NCI-H1417 treated with DMSO at 0.1 percent for 48 hours (cell line): ENCODE measurements at regions not wholly inside any gene's neighbourhood (a gene's known extent, or its start where the extent isn't known, plus 50 kb on each side); places are given as distances from the start of the nearest gene placed in this dataset.

Experiments
- DNase-seq: peaks from one replicate; lab custom pipeline; 2025; lab: John Stamatoyannopoulos, UW

- DNase-seq, result no peak
Measured at GRCh38 chr7:86947929-86948328, 111.5 kb downstream of the ELAPOR2 start.

DNA sequence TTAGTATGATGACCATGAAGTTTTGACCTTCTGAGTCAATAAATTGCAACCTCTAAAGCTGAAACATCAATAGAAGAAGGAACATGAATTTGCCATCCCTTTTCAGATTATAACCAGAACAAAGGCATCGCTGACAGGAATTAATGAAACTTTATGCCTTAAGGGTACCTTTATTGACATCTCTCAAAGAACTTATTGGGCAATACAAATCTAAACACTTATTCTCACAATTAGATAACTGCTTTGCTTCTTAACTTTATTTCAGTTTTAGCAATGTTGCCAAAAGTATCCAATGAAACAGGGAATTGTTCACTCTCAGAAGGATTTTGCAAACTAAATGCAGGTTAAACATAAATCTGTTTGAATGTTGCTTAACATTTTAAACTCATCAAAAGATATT is 116.0 kb downstream of the ELAPOR2 start:
- no peak for DNase-seq

DNA sequence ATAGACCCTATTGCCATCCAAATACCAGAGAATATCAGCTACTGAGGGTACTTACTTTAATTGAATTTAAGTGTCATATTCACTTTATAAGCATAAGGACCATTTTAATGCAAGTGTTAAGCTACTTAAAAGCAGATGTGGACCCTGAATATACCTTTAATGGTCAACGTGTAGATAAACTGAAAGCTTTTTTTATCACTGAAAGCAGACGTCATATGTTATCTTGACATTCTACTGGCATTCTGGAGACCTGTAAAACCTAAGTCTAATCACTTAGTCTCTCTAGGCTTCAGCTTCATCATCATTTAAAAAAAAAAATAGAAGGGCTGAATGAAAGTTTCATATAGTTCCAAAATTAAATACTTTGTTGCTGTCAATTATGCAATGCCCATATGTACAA is 116.5 kb downstream of the ELAPOR2 start:
- DNase-seq, result no peak

- DNase-seq, result no peak
Measured at GRCh38 chr7:86942081-86942480, 117.4 kb downstream of the ELAPOR2 start.

DNA sequence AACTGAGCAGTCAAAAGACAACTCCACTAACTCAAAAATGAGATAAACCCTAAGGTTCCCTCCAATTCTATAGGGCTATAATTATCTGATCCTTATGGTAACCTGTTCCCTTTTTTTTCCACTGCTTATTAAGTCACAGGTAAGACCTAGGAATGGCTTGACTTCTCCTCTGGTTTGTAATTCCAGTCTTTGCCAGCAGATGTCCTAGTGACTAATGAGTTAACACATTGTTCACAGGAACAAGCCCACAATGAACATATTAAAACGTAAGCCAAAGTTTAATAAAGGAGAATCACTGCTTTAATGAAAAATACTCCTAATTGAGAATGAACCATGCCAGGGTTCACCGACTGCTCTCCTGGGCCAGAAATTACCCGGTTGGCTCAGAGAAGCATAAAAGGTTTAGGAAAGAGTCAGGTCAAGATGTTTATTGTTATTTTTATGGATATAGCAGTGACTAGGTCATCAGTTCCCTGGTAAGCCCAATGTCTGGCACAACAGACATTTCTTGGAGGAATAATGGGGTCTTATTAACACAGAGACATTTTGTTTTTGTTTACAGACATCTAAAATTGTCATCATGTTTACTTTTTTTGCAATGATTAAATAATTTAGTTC is 120.1 kb downstream of the ELAPOR2 start:
- DNase-seq, result no peak

DNA sequence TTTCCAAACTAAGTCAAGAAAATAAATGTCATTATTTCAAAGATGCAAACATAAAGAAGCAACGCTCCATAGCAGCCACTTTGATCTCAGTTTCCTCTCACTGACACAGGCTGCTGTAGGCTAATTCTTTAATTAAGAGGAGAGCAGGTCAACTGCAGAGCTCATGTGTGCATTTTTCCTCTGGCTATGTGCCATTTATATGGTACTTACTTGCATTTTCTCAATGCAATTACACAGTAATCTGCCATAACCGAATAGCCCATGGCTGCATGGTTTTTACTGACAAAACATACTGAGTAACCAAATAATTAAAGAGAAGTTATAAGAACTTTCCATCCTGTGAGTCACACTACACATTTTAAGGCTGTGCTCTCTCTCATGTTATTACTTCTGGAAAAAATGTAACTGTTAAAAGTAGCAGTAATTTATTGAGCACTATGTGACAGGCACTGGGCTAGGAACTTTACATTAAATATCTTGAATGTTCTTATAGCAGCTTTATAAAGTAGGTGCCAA is 122.0 kb downstream of the ELAPOR2 start:
- DNase-seq, result no peak

DNA sequence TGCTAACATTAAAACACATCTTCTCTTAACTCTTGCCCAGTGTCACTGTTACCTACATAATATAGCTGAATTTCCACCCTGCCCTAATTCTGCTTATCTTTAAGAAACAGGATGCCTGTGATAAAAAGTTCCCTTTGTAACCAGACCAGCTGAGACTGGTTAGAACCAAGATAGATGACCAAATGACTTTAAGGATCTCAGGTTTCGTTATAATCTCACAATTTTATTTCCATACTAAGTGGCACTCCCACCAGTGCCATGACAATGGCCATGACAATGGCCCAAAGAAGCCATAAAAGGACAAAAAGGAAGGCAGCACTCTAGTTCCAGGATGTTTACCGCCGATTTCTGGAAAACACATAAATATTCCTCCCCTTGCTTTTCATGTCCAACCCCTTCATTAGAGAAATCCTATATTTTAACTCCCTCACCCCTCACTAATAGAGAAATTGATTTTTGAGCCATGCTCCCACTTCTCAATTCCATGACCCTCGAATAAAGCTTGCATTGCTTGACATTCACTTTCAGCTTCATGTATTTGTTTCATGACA is 126.1 kb downstream of the ELAPOR2 start:
- no peak for DNase-seq

GRCh38 chr7:86932038-86932512 is 127.4 kb downstream of the ELAPOR2 start:
- DNase-seq, result no peak

DNA sequence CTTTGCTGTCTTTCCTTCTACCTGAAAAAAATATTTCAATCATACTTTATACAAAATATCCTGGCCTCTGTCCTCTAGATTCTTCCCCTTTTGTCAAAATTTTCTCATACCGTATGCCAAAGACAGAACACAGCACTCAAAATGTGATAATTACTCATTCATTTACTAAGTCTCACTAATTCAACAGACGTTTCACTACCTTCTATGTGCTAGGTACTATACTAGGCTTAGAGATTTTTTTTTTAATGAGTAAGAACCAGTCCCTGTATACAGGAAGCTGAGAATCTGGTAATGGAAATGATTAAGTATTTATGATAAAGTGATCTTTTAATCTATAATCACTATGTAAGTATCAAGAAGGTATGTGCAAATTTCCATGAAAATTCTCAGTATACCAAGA is 128.0 kb downstream of the ELAPOR2 start:
- no peak for DNase-seq

DNA sequence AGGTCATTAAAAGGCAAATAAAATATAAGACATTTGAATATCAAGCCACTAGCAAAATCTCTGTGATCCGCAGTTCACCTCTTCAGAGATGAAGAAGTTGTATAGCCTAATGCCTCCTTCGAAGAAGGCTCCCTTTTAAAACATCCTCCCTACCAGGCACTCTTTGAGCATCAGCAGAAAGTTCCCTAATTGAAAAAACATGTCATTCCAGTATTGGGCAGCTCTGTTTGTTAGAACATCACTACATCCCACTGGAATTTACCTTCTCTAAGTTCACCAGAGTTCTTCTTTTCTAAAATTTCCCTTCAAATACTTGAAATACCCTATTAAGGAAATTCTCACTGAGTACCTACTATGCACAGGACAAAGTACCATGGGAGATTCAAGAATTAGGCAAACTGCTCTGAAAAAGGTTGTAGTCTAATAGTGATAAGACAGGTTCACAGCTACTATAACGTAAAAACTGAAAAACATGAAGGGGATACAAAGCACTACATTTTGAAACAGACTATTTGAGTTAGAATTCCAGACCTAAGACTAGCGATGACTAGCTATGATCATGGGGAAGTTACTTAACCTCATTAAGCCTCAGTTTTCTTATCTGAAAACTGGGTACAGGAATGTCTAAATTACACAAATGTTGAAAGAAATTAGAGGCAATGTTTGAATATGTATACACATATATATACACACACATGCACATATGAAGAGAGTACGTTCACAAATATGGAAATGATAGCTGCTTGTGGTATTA is 128.7 kb downstream of the ELAPOR2 start:
- no peak for DNase-seq

- no peak for DNase-seq
Measured at GRCh38 chr7:86929293-86930109, 130.0 kb downstream of the ELAPOR2 start.

DNA sequence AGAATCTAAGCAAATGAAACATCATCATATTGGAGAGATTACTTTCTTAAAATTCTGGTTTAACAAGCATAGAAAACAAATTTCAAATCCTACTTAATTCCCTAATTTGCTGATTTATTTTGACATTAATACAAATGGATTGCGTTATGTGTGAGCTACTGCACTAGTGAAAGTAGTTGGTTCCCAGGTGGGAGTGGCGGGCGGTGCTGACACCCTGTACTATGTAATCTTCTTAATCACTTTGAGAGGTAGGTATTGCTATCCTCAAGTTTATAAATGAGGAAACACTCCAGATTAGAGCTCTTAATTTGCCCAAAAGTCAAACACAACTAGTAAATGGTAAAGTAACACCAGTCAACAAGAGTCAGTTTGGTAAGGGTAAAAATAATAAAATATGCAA is 131.1 kb downstream of the ELAPOR2 start:
- DNase-seq, result no peak

DNA sequence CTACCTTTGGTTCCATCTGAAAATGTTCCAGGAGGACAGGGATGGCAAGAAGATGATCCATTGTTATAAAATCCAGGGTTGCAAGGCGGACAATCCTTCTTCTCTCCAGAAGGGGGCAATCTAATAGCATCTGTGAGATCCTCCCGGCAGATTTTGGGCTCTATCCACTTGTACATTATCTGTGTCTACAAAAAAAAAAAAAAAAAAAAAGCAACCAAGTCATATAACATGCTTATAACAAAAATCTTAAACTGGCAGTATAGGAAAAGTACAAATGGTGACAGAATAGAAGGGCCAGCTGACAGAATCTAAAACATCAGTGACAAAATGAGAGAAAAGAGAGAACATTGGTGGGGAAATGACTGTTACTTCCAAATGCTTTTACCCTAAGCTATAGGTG is 132.7 kb downstream of the ELAPOR2 start:
- no peak for DNase-seq

DNA sequence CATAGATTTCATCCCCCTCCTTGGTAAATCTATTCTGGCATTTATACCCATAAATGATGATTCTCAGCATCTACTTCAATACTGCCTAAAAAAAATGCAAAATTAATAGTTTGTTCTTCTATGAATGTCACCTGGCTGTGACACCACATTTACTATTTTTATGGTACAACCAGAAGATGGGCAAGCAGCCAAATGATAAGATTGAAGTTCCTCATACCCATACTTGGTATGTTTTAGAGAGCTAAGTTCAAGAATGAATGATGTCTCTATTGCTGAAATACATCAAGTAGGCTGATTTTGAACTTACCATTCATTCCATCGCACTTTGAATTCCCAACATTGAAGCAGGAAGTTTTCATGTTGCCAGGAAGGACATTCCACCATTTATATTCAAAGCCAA is 134.2 kb downstream of the ELAPOR2 start:
- DNase-seq, result no peak

DNA sequence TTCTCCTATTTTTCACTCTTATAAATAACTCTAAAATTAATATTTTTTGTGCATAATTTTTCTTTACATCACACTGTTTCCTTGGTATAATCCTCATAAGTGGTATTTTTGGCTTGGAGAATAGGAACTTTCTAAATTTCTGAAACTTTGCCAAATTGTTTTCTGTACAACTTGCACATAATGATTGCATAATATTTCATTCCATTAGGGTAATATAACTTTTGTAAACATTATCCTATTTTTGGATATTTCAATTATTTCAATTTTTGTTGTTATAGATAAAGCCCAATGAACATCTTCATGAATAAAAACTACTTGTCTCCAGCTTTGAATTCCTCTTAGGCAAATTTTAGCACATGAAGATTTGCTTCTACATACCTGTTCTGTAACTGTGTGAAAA is 135.9 kb downstream of the ELAPOR2 start:
- no peak for DNase-seq

DNA sequence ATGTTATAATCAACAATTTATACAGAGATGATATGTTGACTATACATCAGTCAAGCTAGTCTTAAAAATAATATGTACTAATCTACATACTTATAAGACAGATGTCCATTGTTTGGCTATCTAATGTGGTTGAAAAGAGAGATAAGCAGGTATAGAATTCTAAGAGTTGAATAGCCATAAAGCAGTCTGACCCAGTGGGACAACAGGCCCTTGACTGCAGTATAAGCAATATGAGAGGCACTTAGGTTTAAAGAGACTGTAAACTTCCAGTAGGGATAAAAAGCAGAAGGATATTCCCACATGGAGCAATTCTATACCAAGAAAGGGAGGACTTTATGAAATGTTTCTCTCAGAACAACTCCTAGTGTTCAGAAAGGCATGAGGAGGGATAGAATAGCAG is 139.3 kb downstream of the ELAPOR2 start:
- DNase-seq, result no peak

DNA sequence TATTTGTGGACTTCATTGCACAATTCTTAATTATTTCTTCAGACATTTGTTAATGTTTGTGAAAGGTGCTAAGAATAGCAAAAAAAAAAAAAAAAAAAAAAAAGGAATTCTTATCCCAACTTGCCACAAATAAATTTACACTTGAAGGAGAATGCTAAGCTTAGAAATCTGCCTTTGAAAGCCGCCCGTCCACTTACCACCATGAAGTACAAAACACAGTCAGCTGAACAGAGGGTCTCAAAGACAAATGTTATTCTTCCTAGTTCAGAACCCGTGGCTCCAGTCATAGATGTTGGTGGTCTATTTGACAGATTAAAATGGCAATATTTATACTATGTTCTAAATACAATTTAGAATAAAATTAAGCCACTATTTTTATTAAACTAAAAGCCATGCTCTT is 141.2 kb downstream of the ELAPOR2 start:
- no peak for DNase-seq

DNA sequence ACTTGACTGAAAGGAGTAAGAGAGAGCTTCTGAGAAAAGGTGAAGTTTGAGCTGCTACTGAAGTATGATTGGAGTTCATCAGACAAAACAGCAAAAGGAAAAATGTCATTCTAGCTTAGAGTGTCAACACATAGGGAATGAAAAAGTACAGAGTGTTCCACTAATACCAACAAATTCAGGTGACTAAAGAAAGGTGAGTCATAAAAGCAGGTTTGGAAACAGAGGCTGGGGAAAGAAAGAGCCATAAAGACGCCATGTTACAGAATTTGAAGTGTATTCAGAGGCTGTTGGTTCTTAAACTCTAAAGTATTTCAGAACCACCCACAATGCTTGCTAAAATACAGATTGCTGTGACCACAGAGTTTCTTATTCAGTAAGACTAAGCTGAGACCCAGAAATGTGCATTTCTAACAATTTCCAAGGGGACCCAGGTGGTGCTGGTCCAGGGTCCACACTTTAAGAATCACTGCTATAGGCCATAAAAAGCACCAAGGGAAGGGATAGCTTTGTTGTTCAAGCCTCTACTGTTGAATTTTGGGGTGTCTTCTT is 143.1 kb downstream of the ELAPOR2 start:
- no peak for DNase-seq

DNA sequence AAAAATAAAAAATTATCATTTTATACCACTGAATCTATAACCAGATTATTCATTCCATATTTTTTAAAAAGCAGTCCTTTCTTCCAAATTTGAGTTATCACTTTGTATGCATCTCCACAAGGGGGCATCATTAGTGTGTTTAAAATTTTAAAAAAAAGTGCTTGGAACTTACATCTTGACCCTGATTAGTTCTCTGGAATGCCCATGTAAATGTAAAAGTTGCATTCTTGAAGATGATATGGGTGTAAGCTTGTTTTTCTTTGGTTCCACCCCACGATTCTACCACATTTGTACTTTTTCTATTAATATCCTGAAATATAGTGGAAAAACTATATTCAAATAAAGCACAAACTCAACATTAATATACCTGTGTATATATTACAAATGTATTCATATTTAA is 144.9 kb downstream of the ELAPOR2 start:
- no peak for DNase-seq
